Pancreas (tissue), 10 donors: ENCODE measurements at regions not wholly inside any gene's neighbourhood (a gene's known extent, or its start where the extent isn't known, plus 50 kb on each side); places are given as distances from the start of the nearest gene placed in this dataset.
"Not testable (repeated sequence)": the region's sequence is repeated elsewhere in the genome, so short reads cannot be mapped to it uniquely, and the experiment has no call there.

Experiments
- ATAC-seq, 4 donors: fragments of 200-7000 bp; cut with Tn5 transposase; one replicate each; pipeline versions ENCODE4 v1.8.0 to v1.9.1; 2020; ENCODE audit warnings: mild to moderate bottlenecking in 4 of 4, moderate library complexity in 4 of 4
- DNase-seq, 6 donors: peaks; one replicate each; pipeline ENCODE4 v3.0.0-alpha.2; 2020
- FAIRE-seq: peaks from 2 replicates; lab custom pipeline; 2012; peaks lifted over from hg19 to GRCh38; lab: Jason Lieb, UNC
- H3K27ac ChIP-seq, 4 donors: fragments of 200-600 bp; sonication (generic); 1 replicate in 3 of 4; 2 replicates in 1 of 4; pipeline versions ENCODE4 v1.5.0 to v1.8.0; 2020
- H3K27me3 ChIP-seq, 4 donors: fragments of 200-600 bp; one replicate each; pipeline ENCODE4 v1.8.0; 2021
- H3K36me3 ChIP-seq, 3 donors: fragments of 200-600 bp; sonication (generic) in 1 of 3; one replicate each; pipeline versions ENCODE4 v1.5.0 to v1.8.0; 2020 to 2021
- H3K4me1 ChIP-seq, 3 donors: fragments of 200-600 bp; one replicate each; pipeline ENCODE4 v1.8.0; 2021
- H3K4me3 ChIP-seq, 4 donors: fragments of 200-600 bp; sonication (generic) in 2 of 4; one replicate each; pipeline versions ENCODE4 v1.5.0 to v1.8.0; 2020 to 2021
- H3K9me3 ChIP-seq, 4 donors: fragments of 200-600 bp; one replicate each; pipeline ENCODE4 v1.8.0; 2021
- WGBS, 2 donors: extraction: QIAGEN DNeasy Blood & Tissue Kit; methylation state at CpG; one replicate each; pipeline ENCODE4 v1.1.7; 2013; 5-methylcytosine and 5-hydroxymethylcytosine counted together
- intact Hi-C, 3 donors: fragments of 100-400 bp; cut with DNase I; formaldehyde crosslinking; loops; one replicate each; pipeline versions ENCODE4 v1.11.1 to v1.14.2; 2022
- TF ChIP-seq, protein P1 (sequence below), 4 donors: fragments of 200-600 bp; sonication (generic) in 3 of 4; IDR thresholded peaks; one replicate each; pipeline versions ENCODE4 v1.5.0 to v1.8.0; 2021; ENCODE audit warnings: antibody characterized with exemption in 4 of 4
- donor health status: healthy with polysubstance abuse.
- donor health status: DM: no; HTN: no; CAD: no; lungs with moderate emphysema.
- donor health status: DM: no; HTN: no; CAD: no.
- donor health status: control.
- donor health status: control.
- donor health status: Bipolar disorder and iron deficiency.
- donor health status: DM: yes; HTN: yes; CAD: no.
- donor health status: DM: no; HTN: no; CAD: no.
- donor health status: DM: no; HTN: no; CAD: no.
- donor health status: DM: yes; HTN: yes; CAD: no.

DNA sequence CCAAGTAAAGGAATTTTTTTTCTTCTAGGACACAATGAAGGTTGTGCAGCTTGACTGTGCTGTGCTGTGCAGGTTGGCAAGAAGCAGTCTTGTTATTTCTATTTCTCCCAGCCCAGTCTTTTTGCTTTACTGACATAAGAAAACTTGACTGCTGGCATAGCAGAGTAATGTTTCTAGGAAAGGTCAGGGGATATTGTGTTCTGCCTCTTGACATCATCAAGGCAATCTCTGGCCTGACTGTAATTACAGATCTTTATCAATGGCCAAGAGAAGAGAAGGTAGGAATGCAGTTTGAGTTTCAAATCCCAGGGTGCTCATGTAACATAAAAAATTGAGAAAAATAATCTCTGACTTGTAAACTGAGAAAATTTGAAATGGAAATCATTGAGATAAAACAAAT lies 226.3 kb upstream of the ADGRL4 start:
- H3K36me3 ChIP-seq: no peaks in the 10 kb centered on the region
- no peak for DNase-seq
- no peak for ATAC-seq
- no peaks in the 10 kb centered on the region for H3K9me3 ChIP-seq
- H3K27me3 ChIP-seq: no peaks in the 10 kb centered on the region
- no peak for FAIRE-seq
- H3K4me1 ChIP-seq: no peaks in the 10 kb centered on the region
- no peak overlapping the region for H3K4me3 ChIP-seq
- intact Hi-C loops: no loop called here
- TF ChIP-seq, protein P1, sequence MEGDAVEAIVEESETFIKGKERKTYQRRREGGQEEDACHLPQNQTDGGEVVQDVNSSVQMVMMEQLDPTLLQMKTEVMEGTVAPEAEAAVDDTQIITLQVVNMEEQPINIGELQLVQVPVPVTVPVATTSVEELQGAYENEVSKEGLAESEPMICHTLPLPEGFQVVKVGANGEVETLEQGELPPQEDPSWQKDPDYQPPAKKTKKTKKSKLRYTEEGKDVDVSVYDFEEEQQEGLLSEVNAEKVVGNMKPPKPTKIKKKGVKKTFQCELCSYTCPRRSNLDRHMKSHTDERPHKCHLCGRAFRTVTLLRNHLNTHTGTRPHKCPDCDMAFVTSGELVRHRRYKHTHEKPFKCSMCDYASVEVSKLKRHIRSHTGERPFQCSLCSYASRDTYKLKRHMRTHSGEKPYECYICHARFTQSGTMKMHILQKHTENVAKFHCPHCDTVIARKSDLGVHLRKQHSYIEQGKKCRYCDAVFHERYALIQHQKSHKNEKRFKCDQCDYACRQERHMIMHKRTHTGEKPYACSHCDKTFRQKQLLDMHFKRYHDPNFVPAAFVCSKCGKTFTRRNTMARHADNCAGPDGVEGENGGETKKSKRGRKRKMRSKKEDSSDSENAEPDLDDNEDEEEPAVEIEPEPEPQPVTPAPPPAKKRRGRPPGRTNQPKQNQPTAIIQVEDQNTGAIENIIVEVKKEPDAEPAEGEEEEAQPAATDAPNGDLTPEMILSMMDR (IDR thresholded peaks at IDR 0.05): no peak
- no peak overlapping the region for H3K27ac ChIP-seq

DNA sequence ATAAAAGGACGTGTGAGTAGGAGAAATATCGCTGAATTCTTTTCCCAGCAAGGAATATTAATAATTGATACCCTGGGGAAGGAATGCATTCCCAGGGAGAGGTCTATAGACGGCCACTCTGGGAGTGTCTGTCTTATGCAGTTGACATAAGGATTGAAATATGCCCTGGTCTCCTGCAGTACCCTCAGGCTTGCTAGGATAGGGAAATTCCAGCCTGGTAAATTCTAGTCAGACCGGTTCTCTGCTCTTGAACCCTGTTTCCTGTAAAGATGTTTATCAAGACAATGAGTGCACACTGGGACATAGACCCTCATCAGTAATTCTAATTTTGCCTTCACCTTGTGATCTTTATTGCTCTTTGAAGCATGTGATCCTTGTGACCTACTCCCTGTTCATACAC lies 224.2 kb upstream of the ADGRL4 start:
- FAIRE-seq, ATAC-seq, H3K9me3 ChIP-seq, H3K36me3 ChIP-seq, H3K4me3 ChIP-seq, intact Hi-C loops, H3K4me1 ChIP-seq, H3K27me3 ChIP-seq, DNase-seq, H3K27ac ChIP-seq: not testable (repeated sequence)
- WGBS, 2 donors: 48 to 58% methylated on average over 4 of the region's 4 CpGs

DNA sequence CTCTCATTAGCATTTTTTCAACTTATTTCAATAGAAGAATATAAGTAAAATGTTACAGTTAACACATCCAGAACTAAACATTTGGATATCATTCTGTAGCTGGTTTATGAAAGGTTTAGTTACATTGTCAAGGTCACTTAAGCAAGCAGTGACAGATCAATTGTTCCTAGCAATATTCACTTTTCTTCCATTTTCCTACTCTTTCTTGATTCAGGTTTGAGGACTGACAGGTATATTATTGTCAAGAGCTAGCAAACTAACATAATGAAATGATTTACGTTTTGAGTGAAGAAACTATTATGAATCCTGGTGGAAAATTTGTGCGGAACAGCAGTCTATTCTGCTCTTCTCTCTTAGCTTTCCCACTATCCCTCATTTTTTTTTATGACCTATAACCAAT lies 220.4 kb upstream of the ADGRL4 start:
- H3K27me3 ChIP-seq: no peaks in the 10 kb centered on the region
- ATAC-seq (no peak), FAIRE-seq (no peak), DNase-seq (no peak)
- no peaks in the 10 kb centered on the region for H3K36me3 ChIP-seq
- no peak overlapping the region for H3K27ac ChIP-seq
- H3K4me3 ChIP-seq: no peak overlapping the region
- H3K9me3 ChIP-seq: no peaks in the 10 kb centered on the region
- no peaks in the 10 kb centered on the region for H3K4me1 ChIP-seq
- intact Hi-C loops: no loop called here
- TF ChIP-seq, protein P1 (IDR thresholded peaks at IDR 0.05): no peak
- WGBS, 2 donors: 42 to 65% methylated on average over 2 of the region's 2 CpGs

DNA sequence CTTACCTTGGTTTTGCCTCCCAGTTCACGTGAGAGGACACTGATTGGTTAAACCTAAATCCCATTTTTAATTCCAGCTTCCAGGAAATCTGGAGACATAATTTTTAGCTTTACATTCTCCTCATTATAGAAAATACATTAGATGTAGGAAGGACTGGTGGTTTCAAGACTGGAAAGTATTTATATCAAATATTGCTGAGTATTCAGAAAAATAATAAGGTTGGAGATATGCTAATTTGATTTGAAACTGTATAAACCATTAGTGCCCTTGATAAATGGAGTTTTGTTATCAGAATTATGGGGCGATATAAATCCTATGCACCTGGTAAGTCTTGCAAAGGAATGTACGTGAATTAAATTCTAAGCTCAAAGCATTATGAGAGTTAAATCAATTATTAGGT lies 218.0 kb upstream of the ADGRL4 start:
- Histone ChIP-seq H3K9me3 (no peaks in the 10 kb centered on the region), H3K36me3 (no peaks in the 10 kb centered on the region), H3K4me1 (no peaks in the 10 kb centered on the region), H3K27ac (no peak overlapping the region), H3K4me3 (no peak overlapping the region), H3K27me3 (no peaks in the 10 kb centered on the region)
- intact Hi-C loops: no loop called here
- FAIRE-seq: no peak
- TF ChIP-seq, protein P1 (IDR thresholded peaks at IDR 0.05): no peak
- ATAC-seq: no peak
- WGBS, 2 donors: 47 to 69% methylated on average over 3 of the region's 3 CpGs
- no peak for DNase-seq

DNA sequence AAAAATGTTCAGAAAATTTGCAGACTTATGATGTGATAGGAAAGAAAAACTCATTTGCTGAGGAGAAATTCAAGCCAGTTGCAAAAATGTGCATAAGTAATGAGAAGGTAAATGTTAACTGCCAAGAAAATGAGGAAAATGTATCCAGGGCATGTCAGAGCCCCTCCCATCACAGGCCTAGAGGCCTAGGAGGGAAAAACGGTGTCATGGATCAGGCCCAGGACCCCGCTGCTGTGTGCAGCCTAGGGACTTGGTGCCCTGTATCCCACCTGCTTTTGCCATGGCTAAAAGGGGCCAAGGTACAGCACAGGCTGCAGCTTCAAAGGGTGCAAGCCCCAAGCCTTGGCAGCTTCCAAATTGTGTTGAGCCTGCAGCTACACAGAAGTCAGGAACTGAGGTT lies 214.0 kb upstream of the ADGRL4 start:
- no peaks in the 10 kb centered on the region for H3K36me3 ChIP-seq
- H3K4me1 ChIP-seq: no peaks in the 10 kb centered on the region
- no peak overlapping the region for H3K27ac ChIP-seq
- H3K4me3 ChIP-seq: no peak overlapping the region
- WGBS, 2 donors: 57 to 79% methylated on average over 2 of the region's 2 CpGs
- intact Hi-C loops: no loop called here
- no peak for ATAC-seq
- TF ChIP-seq, protein P1 (IDR thresholded peaks at IDR 0.05): no peak
- no peaks in the 10 kb centered on the region for H3K9me3 ChIP-seq
- no peak for DNase-seq
- no peaks in the 10 kb centered on the region for H3K27me3 ChIP-seq
- FAIRE-seq: no peak

DNA sequence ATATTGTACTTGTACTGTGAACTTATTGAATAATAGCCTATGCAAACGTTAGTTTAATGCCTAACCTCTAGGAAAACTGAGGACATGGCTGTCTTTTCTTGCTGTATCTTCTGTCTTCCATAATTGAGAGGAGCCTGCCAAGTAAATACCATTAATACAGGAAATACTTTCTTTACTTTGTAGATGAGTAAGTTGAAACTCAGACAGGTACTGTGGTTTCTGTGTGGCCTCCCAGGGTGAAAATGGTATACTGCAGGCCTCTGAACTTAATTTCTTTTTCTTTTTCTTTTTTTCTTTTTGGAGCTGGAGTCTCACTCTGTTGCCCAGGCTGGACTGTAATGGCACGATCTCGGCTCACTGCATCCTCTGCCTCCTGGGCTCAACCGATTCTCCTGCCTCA lies 208.8 kb upstream of the ADGRL4 start:
- TF ChIP-seq, protein P1 (IDR thresholded peaks at IDR 0.05): no peak
- FAIRE-seq: no peak
- H3K27me3 ChIP-seq: no peaks in the 10 kb centered on the region

More for the DNA sequence above, 208.8 kb upstream of the ADGRL4 start:
- DNase-seq (no peak), ATAC-seq (no peak)
- Histone ChIP-seq H3K4me1 (no peaks in the 10 kb centered on the region), H3K9me3 (no peaks in the 10 kb centered on the region), H3K4me3 (no peak overlapping the region), H3K27ac (no peak overlapping the region), H3K36me3 (no peaks in the 10 kb centered on the region)
- WGBS, 2 donors: 63 to 77% methylated on average over 4 of the region's 4 CpGs
- intact Hi-C loops: no loop called here
